ENCODE measurements at regions not wholly inside any gene's neighbourhood (a gene's known extent, or its start where the extent isn't known, plus 50 kb on each side); places are given as distances from the start of the nearest gene placed in this dataset.

GRCh38 chr21:38883142-38883541 lies 77.4 kb downstream of the ETS2 start:
- no peak for DNase-seq (ENCODE audit: low spot score in 2 of 2)
- intact Hi-C loops (cut with DNase I; ENCODE audit: low total_unique reads), result no loop called here
- no peak overlapping the region for H3K4me3 ChIP-seq (ENCODE audit: low read depth, poor library complexity, severe bottlenecking)
- no peak for TF ChIP-seq POLR2A (IDR thresholded peaks at IDR 0.05)
- TF ChIP-seq, protein P1, sequence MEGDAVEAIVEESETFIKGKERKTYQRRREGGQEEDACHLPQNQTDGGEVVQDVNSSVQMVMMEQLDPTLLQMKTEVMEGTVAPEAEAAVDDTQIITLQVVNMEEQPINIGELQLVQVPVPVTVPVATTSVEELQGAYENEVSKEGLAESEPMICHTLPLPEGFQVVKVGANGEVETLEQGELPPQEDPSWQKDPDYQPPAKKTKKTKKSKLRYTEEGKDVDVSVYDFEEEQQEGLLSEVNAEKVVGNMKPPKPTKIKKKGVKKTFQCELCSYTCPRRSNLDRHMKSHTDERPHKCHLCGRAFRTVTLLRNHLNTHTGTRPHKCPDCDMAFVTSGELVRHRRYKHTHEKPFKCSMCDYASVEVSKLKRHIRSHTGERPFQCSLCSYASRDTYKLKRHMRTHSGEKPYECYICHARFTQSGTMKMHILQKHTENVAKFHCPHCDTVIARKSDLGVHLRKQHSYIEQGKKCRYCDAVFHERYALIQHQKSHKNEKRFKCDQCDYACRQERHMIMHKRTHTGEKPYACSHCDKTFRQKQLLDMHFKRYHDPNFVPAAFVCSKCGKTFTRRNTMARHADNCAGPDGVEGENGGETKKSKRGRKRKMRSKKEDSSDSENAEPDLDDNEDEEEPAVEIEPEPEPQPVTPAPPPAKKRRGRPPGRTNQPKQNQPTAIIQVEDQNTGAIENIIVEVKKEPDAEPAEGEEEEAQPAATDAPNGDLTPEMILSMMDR (IDR thresholded peaks at IDR 0.05), result no peak

GRCh38 chr21:38881131-38881530 lies 75.4 kb downstream of the ETS2 start:
- no peak overlapping the region for H3K4me3 ChIP-seq (ENCODE audit: low read depth, poor library complexity, severe bottlenecking)
- TF ChIP-seq POLR2A (IDR thresholded peaks at IDR 0.05), result no peak
- TF ChIP-seq, protein P1 (IDR thresholded peaks at IDR 0.05), result no peak
- DNase-seq (ENCODE audit: low spot score in 2 of 2), result no peak
- intact Hi-C loops (cut with DNase I; ENCODE audit: low total_unique reads), result no loop called here

- intact Hi-C loops (cut with DNase I; ENCODE audit: low total_unique reads), result no loop called here
- TF ChIP-seq, protein P1 (IDR thresholded peaks at IDR 0.05), result no peak
- no peak for TF ChIP-seq POLR2A (IDR thresholded peaks at IDR 0.05)
- WGBS, 2 donors, result 90 to 95% methylated on average over 6 of the region's 6 CpGs
- H3K4me3 ChIP-seq (ENCODE audit: low read depth, poor library complexity, severe bottlenecking), result no peak overlapping the region
- DNase-seq (ENCODE audit: low spot score in 2 of 2), result no peak
Measured at GRCh38 chr21:38880577-38880966, 74.8 kb downstream of the ETS2 start.

GRCh38 chr21:38879912-38880576 lies 74.3 kb downstream of the ETS2 start:
- WGBS, 2 donors, result 49 to 68% methylated on average over 4 of the region's 4 CpGs
- no peak for DNase-seq (ENCODE audit: low spot score in 2 of 2)

DNA sequence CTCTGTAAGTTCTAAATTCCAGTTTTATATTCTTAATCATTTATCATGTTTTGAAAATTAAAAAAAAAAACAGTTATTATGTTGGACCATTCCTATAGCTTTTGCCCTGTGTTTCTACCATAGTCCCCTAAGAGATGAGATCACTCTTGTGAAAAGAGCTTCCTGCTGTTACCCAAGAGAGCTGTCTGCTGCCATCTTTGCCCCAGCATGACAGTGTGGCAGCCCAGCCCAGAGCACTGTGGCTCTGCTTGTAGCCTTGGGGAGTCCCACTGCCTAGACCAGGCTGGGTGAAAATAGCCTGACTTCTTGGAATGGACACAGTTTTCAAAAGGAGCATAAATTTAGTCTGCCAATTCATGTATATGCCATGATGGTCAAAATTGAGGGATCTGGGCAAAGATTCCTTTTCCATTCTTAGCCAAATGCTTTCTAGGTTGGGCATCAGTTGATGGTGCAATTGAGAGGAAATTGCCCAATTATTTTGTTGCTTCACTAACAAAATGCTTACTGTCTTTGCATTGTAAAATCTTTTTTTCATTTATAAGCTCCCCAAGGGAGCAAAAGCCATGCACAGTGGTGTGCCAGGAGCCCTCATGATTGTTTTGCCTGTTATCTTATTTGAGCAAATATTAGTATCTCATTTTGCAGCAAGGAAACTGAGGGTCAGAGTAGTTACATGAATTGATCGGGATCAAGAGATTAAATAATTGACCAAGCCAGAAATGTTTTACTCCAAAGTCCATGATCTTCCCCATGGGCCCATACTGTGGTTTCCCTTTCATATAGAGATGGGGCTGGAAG lies 72.8 kb downstream of the ETS2 start:
- 94 to 100% methylated on average over 1 of the region's 1 CpG for WGBS, 2 donors
- DNase-seq (ENCODE audit: low spot score in 2 of 2), result no peak
- H3K4me3 ChIP-seq (ENCODE audit: low read depth, poor library complexity, severe bottlenecking), result no peak overlapping the region
- intact Hi-C loops (cut with DNase I; ENCODE audit: low total_unique reads), result no loop called here
- TF ChIP-seq POLR2A (IDR thresholded peaks at IDR 0.05), result no peak
- TF ChIP-seq, protein P1 (IDR thresholded peaks at IDR 0.05), result no peak

More at GRCh38 chr21:38879912-38880576, 74.3 kb downstream of the ETS2 start:
- no peak overlapping the region for H3K4me3 ChIP-seq (ENCODE audit: low read depth, poor library complexity, severe bottlenecking)
- intact Hi-C loops (cut with DNase I; ENCODE audit: low total_unique reads), result no loop called here
- TF ChIP-seq, protein P1 (IDR thresholded peaks at IDR 0.05), result no peak
- TF ChIP-seq POLR2A (IDR thresholded peaks at IDR 0.05), result no peak

Data from lower leg skin (tissue), 4 donors.